ENCODE measurements at regions not wholly inside any gene's neighbourhood (a gene's known extent, or its start where the extent isn't known, plus 50 kb on each side); places are given as distances from the start of the nearest gene placed in this dataset.

DNA sequence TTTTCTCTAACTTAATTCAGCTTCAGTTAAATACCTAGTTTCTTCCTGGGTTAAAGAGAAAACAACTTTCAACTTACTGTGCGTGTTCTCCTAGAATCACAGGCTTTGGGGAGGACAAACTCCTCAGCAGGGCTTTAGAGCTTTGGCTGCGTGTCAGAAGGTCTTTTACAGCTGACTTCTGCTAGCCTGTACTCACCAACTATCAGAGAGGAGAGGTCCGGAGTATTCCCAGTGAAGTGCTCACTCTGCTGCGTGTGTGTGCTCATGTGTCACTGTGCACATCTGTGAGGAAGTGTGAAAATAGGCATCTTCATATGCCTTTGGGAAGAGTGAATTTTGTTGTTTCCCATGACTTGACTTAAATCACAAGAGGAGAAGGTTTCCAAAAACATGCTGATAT lies 423.2 kb upstream of the SGCD start:
- DNase-seq (ENCODE audit: low read depth) = no peak

DNA sequence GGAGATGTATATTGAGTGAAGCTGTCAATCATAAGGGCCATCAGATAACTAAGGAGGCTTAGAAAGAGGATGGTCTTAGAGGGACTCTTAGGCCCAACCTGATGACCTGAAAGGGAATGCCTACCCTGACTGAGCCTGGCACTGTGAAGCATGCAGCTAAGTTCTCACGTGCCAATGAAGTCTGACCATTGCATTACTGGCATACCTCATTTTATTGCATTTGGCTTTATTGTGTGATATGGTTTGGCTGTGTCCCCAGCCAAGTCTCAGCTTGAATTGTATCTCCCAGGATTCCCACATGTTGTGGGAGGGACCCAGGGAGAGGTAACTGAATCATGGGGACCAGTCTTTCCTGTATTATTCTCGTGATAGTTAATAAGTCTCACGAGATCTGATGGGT lies 421.6 kb upstream of the SGCD start:
- DNase-seq (ENCODE audit: low read depth) = no peak

DNA sequence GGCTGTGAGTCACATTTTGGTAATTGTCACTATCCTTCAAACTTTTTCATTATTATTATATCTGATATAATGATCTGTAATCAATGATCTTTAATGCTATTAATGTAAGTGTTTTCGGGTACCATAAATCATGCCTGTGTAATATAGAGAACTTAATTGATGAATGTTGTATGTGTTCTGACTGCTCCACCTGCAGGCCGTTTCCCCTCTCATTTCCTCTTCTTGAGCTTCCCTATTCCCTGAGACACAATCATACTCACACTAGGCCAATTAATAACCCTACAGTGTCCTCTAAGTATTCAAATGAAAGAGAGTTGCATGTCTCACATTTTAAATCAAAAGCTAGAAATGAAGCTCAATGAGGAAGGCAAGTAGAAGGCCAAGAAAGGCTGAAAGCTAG lies 420.9 kb upstream of the SGCD start:
- DNase-seq (ENCODE audit: low read depth) = no peak

DNA sequence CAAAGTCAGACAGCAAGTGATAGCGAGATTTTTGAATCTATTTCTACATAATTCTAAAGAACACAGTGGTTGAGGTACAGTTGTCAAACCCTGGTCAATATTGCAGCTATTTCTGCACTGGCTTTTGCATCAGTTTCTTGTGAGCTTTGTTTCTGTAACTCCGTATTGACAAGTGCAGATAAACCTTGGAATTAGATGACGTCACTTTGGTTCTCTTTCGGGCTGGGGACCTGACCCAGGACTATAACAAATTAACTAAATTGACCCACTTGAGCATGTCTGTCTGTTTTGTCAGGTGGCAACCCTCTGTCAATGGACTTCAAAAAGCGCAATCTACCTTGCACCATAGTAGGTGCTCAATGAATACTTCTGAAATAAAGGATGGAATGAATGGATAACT lies 418.4 kb upstream of the SGCD start:
- no peak for DNase-seq (ENCODE audit: low read depth)

DNA sequence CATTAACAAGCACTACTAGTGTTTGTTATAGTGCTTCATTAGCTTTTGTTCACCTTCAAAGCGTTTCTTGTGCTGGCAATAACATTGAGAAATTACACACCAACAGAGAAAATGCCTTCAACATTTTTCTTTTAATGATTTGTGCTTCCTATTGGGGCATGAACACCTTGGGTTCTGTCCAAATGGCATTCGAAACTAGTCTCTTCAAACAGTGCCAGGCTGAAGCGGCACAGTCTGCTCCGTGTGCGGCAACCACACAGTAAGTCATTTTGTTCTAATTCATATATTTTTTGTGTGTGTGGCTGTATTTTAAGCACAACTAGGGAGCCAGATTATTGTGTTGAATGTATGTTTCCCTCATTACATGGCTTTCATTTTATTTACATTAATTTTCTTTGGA lies 414.7 kb upstream of the SGCD start:
- DNase-seq (ENCODE audit: low read depth) = no peak

DNA sequence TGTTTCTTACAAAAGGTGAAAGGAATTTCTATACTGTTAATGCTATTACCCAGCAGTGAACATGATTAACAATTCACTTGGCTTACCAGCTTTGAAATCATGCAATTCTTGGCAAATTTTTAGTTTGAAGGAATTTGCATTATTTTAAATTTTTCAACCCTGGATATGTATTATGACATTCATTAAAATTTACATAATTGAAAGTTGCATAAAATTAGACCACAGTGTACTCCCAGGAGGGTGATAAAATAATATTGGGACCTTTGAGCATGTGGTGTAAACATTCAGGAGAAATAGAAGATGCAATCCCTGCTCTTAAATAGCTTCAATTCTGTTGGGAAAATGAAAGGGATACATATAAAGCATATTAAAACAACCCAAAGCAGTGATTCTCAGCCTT lies 412.2 kb upstream of the SGCD start:
- no peak for DNase-seq (ENCODE audit: low read depth)

DNA sequence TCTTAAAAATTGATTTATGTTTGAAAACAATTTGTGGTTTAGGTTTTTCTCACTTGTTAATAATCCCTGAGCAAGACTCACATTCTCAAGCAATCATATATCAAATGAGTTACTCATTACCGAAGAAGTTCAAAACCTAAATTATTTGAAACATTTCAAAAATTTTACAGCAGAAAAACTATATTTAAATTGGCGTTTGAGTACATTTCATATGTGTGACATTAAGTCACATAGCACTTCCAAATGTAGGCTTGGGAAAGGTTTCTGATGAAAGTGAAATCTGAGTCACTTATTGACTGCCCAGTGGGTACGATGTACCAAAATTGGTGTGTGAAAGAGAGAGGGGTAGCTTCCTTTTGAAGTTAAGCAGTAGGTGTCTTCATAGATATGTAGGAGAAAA lies 411.4 kb upstream of the SGCD start:
- no peak for DNase-seq (ENCODE audit: low read depth)

DNA sequence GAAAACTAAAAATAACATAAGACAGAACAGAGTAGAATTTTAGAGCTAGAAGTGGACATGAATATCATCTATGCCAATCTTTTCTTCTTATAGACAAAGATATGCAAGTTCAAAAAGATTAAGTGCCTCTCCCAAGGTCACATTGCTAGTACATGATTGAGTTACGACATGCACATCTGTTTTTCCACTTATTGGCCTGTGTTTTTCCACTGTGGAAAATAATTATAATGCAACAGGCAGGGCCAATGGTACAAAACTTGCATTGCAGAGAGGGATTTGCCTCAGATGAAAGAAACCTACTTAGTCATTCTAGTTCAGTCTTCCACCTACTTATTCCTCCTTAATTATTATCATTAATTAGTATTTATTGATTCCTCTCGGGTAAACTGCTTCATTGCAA lies 407.8 kb upstream of the SGCD start:
- DNase-seq (ENCODE audit: low read depth) = no peak

DNA sequence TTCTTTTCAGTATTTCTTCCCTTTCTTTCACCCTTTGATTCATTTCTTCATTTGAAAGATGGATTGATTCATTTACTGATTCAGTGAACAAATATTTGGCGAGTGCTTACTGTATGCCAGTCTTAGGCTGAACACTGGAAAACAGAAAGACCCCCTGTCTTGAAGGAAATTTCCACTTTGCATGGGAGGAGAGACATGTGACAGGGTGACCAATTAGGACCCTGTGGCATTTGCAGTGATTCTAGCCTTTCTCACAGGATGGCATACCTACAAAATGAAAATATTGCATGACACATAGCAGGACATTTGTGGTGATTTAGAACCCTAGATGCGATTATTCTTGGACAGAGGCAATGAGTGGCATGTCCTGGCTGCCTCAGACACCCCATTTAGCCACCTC lies 407.2 kb upstream of the SGCD start:
- DNase-seq (ENCODE audit: low read depth) = no peak

DNA sequence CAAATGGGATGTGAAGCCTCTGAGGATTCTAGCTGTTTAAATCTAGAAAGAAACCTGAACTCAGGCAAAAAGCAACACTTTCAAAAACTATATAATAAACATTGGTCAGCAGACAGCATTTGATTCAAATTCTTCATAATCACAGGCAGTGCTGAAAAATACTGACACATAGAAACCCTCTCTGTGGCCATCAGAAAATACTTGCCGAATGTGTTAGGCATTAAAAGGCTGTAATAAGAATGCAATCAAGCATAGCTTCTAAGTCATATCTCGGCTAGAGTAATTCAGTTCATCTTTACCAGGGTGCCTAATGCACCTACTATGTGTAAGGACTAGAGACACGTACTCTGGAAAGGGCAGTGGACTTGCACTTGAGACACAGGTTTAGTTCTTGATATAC lies 405.3 kb upstream of the SGCD start:
- no peak for DNase-seq (ENCODE audit: low read depth)

DNA sequence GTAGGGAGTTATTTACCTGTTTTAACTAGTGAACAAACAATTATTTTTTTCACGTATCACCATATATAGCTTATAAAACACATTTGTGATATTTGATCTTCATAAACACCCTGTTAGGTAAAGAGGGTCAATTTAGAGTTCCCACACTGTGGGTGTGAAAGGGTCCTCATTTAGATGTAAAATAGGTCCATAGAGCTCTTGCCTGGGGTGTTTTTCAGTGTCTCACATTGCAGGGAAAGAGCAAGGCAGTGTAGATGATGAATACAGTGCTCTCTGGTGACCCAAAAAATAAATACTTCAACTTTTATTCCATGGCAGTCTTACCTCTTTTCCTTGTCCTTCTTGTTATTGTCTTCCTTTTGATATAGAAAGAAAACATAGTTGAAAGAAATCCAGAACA lies 403.2 kb upstream of the SGCD start:
- DNase-seq (ENCODE audit: low read depth) = no peak

DNA sequence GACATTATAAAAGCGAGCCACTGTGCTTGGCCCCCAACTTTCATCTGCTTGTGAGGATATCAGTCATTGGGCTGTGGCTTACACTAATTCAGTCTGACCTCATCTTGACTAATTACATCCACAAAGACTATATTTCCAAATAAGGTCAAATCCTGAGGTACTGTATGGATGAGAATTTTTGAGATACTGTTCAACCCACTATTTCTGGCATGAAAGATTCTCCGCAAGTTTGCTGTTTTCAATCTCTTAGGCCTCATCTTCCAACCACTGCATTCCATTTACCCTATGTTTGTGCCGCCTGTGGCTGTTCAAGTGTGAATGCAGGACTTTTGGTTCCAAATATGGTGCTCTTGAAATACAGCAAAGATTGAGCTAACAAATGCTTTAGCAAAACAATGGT lies 400.9 kb upstream of the SGCD start:
- peak; percentile 25 for DNase-seq (ENCODE audit: low read depth)

DNA sequence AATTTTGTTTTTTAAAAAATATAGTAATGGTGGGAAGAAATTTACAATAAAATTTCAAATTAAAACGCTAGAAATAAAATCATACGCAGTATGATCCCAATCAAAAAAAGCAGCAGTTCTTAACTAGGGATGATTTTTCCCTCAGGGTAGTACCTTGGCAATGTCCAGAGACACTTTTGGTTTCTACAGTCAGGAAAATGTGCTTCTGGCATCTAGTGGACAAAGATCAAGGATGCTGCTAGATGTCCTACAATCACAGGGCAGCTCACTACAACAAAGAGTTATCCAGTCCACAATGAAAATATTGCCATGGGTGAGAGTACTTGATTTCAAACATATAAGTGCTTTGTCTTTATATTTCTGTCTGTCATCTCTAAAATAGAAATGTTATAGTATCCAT lies 400.2 kb upstream of the SGCD start:
- DNase-seq (ENCODE audit: low read depth) = no peak

DNA sequence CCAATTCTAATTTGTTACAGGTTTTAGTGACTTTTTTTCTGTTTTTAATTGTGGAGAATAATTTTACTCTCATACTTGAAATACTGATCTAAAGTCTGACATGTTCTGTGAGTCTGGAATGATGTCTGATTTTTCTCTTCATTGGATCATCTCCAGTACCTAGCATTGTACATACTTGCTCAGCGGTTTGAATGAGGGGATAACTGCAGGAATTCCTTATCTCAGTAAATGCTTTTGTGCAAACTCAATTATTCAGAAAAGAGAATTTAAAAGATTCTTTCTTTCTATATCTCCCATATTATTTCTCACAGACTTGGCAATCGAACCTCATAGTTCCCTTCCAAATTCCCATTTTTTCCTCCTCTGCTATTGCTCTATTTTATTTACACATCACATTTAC lies 397.9 kb upstream of the SGCD start:
- DNase-seq (ENCODE audit: low read depth) = no peak

DNA sequence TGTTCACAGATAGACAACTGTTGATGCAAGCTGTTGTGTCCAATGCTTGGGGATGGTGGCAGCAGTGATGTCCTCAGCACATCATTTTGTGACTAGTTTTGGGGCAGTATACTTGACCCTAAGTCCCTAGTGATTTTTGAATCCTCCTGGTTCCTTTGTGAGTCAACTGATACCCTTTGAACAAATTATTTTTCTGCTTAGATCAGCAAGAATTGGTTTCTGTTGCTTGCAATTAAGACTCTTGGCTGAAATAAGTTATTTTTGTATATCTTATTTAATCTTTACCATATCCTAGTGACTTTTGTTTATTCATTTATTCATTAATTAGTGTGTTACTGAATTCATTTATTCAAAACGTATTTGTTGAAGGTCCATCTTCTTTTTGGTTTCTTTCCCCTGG lies 392.0 kb upstream of the SGCD start:
- DNase-seq (ENCODE audit: low read depth) = no peak

DNA sequence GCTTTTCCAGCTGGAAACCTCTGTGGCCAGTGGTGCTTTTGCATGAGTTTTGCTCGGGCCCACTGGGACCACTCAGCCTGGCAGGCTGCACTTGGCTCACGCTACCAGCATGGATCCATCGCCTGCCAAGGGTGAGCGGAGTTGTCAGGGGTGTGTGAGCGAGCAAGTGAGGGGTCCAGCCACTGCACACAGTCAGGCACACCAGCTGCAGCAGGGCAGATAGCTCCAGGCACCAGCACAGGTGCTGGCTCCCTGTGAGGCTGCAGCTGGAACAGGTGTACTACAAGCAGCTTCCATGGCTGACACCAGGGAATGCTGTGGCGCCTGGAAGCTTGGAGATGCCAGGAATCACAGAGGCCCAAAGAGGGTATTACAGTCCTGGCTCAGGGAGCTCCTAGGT lies 391.2 kb upstream of the SGCD start:
- DNase-seq (ENCODE audit: low read depth) = no peak

DNA sequence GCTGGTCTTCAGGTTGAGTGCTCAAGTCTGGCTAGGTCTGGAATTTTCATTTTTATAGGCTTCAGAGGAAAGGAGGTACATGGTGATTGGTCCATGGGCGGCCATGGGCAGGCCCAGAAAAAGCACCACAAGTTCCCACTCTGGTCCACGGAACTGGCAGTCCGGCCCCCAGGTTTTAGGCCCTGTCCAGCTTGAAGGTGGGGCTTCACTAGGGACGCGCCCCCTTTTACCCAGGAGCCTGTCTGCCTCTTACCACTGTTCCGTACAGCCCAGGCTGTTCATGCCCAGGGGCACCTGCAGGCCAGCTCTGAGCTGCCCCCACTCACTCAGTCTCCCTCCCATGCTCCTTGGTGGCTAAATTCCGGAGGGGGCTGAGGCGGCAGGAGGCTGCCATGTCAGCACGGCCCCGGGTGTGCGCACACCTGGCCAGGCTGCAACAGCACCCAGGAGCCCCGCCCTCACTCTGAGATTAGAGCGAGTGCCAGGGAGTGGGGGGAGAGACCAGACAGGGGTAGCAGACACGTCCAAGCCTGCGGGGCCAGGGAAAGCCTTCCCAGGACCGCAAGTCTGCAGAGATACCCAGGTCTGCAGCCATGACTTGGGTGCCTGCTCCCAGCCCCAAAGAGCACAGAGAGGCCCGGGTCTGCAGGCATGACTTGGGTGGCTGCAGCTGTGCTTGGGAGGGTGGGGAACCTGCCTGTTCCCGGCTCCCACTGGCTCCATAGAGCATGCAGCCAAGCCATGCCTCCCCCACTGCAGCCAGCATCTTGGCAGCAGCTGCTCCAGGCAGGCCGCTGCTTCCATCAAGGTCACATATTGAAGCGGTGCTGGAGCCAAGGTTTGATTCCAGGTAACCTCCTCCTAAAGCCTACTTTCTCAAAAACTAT lies 390.2 kb upstream of the SGCD start:
- DNase-seq (ENCODE audit: low read depth) = no peak

DNA sequence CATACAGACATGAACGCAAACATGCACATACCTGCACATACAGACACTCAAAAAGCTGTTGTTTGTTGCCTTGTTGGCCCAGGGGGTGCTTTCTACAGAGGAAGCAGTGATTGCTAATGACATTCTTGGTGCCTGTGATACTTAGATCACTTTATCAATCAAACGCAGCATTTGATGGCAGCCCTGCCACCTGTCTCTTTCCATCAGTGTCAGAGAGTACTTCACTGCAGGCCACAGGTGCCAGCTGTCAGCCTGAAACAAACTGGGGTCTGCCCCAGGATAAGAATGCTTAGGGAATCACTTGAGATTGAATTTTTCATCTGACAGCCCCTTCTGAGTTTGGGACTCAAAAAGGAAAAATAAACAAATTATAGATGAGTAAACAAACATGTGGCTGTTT lies 388.9 kb upstream of the SGCD start:
- no peak for DNase-seq (ENCODE audit: low read depth)

DNA sequence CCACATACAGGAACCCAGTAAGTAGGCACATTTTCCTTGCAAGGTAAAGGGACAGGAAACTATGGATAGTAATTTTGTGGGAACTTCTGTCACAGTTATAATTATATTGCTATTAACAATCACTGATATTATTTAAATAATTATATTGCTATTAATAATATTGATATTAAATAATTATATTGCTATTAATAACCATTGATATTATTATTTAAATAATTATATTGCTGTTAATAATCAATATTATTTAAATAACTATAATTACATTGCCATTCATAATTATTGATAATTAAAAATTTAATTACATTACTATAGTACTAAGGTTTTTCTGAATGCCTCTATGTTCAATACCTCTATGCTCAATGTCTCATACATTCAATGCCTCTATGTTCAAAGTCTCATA lies 385.6 kb upstream of the SGCD start:
- no peak for DNase-seq (ENCODE audit: low read depth)

DNA sequence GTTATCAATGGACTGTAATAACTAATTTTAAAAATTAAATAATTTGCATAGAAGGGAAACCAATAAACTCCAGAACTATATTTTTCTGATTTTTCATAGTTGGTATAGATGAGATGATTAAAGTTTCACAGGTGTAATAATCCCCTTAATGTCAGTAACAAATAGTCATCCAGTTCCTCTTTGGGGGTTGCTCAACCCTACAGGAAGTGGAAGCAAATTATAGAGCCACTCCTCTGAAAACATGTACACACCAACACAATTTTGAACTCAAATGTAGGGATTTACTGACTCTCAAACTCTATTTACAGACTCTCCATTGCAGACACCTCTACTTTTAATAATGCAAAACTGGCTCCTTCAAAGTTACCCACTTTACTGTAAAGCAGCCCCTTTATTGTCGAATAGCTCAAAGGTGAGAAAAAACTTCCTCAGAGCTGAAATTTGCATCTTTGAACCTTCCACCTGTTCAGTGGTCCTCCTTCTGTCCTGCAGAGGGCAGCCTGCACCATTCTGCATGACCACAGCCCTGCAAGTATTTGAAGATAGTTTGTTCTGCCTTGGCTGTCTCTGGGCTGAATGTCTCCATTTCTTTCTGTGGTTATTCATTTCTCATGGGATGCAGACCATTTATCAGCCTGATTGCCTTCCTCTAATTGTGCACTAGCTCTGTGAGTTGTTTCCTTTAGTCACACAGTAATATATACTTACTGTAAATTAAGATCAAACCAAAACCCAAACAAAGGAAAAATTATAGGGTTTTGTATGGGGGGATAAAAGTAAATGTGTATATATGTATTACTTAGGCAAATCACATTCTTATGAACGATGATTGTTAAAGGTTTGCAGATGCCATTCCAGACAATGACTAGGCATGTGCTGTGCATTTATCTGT lies 383.2 kb upstream of the SGCD start:
- DNase-seq (ENCODE audit: low read depth) = peak; percentile 12

DNA sequence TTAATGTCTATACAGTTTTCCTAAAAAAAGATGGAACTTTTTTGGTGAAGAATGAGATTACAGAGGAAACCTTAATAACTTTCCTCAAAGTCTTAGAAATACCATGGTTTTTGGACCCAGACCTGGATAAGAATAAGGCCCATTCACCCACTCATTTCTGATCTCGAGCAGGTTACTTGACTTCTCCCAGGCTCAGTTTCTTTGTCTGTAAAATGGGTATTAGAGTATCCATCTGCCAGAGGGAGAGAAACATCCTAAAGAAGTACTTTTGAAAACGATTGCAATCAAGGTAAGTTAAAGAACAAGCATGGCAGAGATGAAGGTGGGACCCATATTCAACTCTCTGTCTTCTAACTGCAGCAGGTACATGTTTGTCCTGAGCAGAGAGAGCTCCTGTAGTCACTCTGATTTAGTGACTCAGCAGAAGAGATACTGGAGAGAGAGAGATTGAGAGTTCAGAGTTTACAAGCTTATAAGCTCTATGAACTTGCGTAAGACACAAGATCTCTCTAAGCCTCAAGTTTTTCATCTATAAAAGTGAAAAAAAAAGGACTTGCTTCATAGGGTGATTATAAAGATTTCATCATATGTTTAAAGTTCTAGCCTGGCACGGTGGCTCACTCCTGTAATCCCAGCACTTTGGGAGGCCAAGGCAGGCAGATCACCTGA lies 379.4 kb upstream of the SGCD start:
- DNase-seq (ENCODE audit: low read depth) = no peak

DNA sequence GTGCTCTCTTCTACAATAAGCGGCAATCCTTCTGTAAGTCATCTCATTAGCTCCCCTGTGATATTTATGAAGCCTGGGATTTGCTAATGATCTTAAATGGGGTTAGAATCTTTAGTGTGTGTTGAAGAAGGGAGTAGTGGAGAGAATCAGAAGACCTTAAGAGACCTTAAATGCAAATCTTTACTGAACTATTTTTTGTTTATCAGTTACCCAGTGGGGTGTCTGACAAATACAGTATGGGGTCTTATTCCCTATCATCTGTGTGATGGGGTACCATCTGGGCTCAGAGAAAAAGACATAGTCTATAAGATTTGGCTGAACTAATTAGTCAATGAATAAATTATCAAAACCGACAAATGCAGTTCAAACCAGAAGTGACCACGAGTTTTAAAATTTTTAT lies 378.4 kb upstream of the SGCD start:
- DNase-seq (ENCODE audit: low read depth) = no peak
